Large intestine (tissue), 3 donors: ENCODE measurements at regions not wholly inside any gene's neighbourhood (a gene's known extent, or its start where the extent isn't known, plus 50 kb on each side); places are given as distances from the start of the nearest gene placed in this dataset.
A peak's percentile ranks its signal among the peaks of the same experiment; 100 is the strongest.

Source experiments
- DNase-seq, 2 donors: peaks; one replicate each; pipeline versions ENCODE4 v3.0.0 to v3.0.0-alpha.2; 2013
- H3K27ac ChIP-seq: one replicate; pipeline ENCODE4 v1.5.1; 2013; ENCODE audit warnings: low read length
- H3K27me3 ChIP-seq: 2 replicates; pipeline ENCODE4 v1.6.1; 2013; ENCODE audit warnings: low read length; ENCODE audit not compliant: control insufficient read depth, insufficient read depth
- H3K36me3 ChIP-seq: 2 replicates; pipeline ENCODE4 v1.6.1; 2013; ENCODE audit warnings: low read length; ENCODE audit not compliant: control insufficient read depth, insufficient read depth
- H3K4me1 ChIP-seq: one replicate; pipeline ENCODE4 v1.6.1; 2013; ENCODE audit warnings: low read length; ENCODE audit not compliant: control insufficient read depth, insufficient read depth
- H3K4me3 ChIP-seq: one replicate; pipeline ENCODE4 v1.5.1; 2013; ENCODE audit warnings: low read length
- H3K9me3 ChIP-seq: one replicate; pipeline ENCODE4 v1.6.1; 2013; ENCODE audit warnings: mild to moderate bottlenecking, low read depth, low read length, moderate library complexity; ENCODE audit not compliant: control insufficient read depth
- WGBS: methylation state at CpG from one replicate; pipeline ENCODE4 v1.1.5; 2013; ENCODE audit warnings: low lambda C conversion rate; ENCODE audit not compliant: insufficient coverage; 5-methylcytosine and 5-hydroxymethylcytosine counted together

DNA sequence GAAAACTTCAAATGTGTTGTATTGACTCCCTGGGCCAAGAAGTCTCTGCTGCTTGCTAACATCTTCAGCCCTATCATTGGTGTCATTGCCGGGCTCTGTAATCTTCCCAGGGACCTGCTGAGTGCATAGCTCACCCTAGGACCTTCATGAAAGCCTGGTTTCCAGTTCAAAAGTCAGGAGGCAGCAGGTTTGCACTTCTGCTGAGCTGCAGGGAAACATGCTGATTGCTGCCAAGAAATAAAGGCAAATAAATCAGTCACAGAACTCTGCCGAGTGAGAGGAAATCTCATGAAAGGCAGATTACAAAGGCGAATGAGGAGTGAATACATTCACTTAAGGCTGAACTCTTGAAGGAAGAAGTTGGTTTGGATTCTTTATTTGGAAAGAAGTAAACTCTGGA, 1947.6 kb upstream of the CELF4 start:
- 33% methylated on average over 2 of the region's 3 CpGs for WGBS
- Histone ChIP-seq H3K4me1 (no peaks in the 10 kb centered on the region), H3K4me3 (no peak overlapping the region), H3K27me3 (no peaks in the 10 kb centered on the region), H3K27ac (no peak overlapping the region), H3K36me3 (no peaks in the 10 kb centered on the region), H3K9me3 (no peaks in the 10 kb centered on the region)
- DNase-seq = peak in 1 of 2 donors; percentile 14

DNA sequence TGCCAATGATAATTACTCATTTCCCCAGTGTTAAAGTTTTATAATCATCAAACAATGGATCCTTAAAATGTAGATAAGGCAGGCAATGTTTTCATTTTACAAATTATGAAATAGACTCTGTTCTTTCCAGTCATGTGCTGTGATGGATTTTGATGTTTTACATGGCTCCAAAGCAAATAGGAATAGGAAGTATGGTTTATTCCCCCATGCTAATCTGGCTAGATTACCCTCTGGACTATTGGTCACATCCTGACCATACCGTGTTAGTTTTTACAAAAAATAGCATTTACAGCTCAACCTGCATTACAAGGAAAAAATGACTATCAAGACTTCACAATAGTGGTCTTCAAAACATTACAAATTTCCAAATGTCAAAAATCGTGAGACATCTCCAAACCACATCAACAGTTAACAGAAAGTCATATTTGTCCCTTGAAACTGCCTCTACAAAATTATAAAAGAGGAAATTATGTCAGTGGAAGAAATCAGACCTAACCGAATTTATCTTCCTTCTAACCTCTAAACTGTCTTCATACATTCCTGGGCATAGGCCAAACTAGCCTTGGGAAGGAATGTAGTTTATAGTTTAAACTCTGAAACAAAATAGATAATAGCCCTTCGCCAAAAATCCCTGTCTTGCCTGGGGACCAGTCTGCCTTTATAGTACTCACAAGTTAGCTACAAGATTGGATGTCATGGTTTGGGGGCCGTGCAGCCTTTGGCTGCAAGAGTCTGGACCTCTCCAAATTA, 1941.2 kb upstream of the CELF4 start:
- DNase-seq = no peak
- no peaks in the 10 kb centered on the region for H3K36me3 ChIP-seq
- H3K27me3 ChIP-seq = no peaks in the 10 kb centered on the region
- no peak overlapping the region for H3K27ac ChIP-seq
- WGBS = no CpG with 5 or more reads among the region's 5 CpGs
- H3K4me3 ChIP-seq = no peak overlapping the region
- H3K9me3 ChIP-seq = no peaks in the 10 kb centered on the region
- no peaks in the 10 kb centered on the region for H3K4me1 ChIP-seq

DNA sequence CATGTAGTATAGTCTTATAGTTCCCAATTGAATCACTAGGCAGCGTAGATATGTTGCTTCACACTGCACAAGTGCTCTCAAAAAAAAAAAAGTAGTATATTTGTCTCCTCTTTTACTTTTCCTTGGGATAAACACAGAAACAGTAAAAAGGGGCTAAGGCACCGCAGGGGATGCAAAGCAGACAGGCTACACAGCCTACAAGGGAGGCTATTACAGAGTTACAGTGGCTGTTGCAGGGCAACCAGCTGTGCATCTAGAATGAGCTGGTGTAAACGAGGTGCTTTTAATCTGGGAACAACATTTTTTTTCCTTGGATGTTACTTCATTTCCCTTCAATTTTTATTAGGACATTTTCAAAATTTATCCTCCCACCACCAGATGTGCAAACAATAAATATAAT, 1934.7 kb upstream of the CELF4 start:
- Histone ChIP-seq H3K4me3 (no peak overlapping the region), H3K9me3 (no peaks in the 10 kb centered on the region), H3K4me1 (no peaks in the 10 kb centered on the region), H3K27ac (no peak overlapping the region), H3K27me3 (no peaks in the 10 kb centered on the region), H3K36me3 (no peaks in the 10 kb centered on the region)
- WGBS = 100% methylated on average over 1 of the region's 3 CpGs
- no peak for DNase-seq

DNA sequence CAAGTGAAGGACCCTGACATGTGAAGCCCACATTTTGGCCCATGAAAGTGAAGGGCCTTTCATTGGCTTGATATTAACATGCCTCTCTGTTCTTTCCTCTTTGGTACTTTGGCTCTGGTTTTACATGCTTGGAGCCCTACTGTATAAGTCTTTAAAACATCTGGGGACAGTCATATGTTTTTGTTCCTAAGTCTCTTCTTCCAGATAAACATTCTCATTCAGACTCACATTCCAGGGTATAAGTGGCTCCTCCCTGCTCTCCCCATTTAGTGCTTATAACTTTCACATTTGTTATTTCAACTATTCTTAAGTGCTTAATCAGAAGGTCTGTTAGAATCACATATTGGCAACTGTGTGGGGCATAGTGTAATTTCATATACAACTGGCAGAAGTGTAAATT, 1932.2 kb upstream of the CELF4 start:
- DNase-seq = no peak
- Histone ChIP-seq H3K27ac (no peak overlapping the region), H3K4me1 (peaks cover 7% of the 10 kb centered on the region), H3K36me3 (no peaks in the 10 kb centered on the region), H3K4me3 (no peak overlapping the region), H3K9me3 (no peaks in the 10 kb centered on the region), H3K27me3 (no peaks in the 10 kb centered on the region)

DNA sequence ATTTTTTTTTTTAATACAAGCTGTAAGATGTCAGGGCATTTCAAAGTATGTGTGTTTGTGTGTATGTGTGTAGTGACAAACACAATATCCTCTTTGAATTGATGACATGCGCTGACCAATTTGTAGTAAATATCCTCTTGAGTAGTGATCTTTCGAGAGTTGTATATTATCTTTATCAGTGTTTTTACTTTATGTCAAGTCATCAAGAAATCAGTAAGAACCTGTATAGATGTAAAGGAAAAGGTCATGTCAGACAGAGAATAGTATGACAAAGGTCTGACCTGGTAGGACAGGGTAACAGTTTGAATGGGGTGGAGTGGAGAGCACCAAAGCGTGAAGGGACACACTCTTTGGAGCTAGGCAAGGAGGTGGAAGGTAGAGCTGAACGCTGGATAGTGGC, 1931.4 kb upstream of the CELF4 start:
- Histone ChIP-seq H3K36me3 (no peaks in the 10 kb centered on the region), H3K4me1 (peaks cover 7% of the 10 kb centered on the region), H3K4me3 (no peak overlapping the region), H3K27me3 (no peaks in the 10 kb centered on the region), H3K9me3 (no peaks in the 10 kb centered on the region), H3K27ac (no peak overlapping the region)
- WGBS = 81% methylated on average over 3 of the region's 4 CpGs
- no peak for DNase-seq

DNA sequence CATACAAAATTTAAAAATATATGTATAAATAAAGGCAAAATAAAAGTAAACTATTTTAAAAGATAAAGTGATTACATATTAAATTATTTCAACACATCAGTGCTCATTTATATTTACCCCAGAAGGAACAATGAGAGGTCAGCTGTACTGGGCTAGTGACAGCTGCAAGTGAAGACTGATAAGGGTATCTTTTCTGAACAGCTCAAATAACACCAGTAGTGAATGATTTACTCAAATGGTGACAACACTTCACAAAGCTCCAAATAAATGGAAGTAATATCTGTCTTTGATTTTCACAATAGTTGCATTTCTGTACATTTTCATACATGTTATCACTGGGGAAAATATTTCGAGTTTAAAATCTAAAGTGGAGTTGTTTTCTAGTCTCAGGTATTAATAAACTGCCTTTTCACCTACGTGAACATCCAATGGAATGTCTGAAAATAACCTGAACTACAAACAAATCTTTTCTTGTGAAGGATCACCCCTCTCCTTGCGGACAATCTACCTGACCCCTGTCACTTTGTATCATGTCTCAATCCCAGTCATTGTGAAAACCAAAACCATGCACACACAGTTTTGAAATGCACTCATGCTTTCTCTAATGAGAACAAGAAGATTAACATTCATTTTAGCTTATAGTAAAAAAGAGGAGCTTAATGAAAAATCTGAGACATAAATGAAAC, 1928.8 kb upstream of the CELF4 start:
- DNase-seq = peak; percentile 48 to 70
- Histone ChIP-seq H3K27ac (peak overlapping the region; percentile 67), H3K4me1 (peaks cover 7% of the 10 kb centered on the region), H3K36me3 (no peaks in the 10 kb centered on the region), H3K4me3 (no peak overlapping the region), H3K27me3 (no peaks in the 10 kb centered on the region), H3K9me3 (no peaks in the 10 kb centered on the region)
- 33% methylated on average over 1 of the region's 3 CpGs for WGBS

DNA sequence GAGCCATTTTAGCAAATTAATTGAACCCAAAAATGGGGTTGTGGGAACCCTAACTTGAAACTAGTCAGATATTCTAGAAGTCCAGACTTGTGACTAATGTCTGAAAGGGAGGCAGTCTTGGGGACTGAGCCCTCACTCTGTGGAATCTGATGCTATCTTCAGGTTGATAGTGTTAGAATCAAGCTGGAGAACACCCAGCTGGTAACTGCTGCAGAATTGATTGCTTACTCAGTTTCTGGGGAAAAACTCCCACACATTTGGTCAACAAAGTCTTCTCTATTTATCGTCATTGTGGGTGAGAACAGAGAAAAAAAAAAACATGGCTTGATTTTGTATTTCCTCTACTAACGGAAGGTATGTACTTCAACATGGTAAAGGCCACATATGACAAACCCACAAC, 1925.8 kb upstream of the CELF4 start:
- WGBS = 91% methylated on average over 1 of the region's 2 CpGs
- no peak overlapping the region for H3K27ac ChIP-seq
- no peaks in the 10 kb centered on the region for H3K36me3 ChIP-seq
- no peaks in the 10 kb centered on the region for H3K9me3 ChIP-seq
- DNase-seq = no peak
- peaks cover 7% of the 10 kb centered on the region for H3K4me1 ChIP-seq
- H3K4me3 ChIP-seq = no peak overlapping the region
- H3K27me3 ChIP-seq = no peaks in the 10 kb centered on the region

DNA sequence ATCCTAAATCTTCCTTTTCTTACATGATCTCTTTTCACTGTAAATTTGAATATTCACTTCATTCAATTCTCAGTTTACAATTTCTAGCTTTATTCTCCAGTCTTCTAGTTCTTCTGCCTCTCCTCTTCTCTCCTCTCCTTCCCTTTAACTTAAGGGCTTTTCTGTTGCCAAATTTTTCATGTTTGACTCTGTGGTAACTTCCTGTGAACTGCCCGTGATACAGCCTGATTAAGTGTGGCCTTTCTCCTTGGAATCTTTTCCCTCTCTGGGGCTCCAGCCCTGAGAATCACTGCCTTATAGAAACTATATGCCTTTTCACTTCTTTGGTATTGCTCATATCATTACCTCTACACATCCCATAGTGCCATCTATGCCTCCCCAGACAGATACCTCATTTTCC, 1923.8 kb upstream of the CELF4 start:
- Histone ChIP-seq H3K36me3 (no peaks in the 10 kb centered on the region), H3K27ac (no peak overlapping the region), H3K4me3 (no peak overlapping the region), H3K9me3 (no peaks in the 10 kb centered on the region), H3K27me3 (no peaks in the 10 kb centered on the region), H3K4me1 (peaks cover 3% of the 10 kb centered on the region)
- no CpG with 5 or more reads among the region's 1 CpG for WGBS
- no peak for DNase-seq

DNA sequence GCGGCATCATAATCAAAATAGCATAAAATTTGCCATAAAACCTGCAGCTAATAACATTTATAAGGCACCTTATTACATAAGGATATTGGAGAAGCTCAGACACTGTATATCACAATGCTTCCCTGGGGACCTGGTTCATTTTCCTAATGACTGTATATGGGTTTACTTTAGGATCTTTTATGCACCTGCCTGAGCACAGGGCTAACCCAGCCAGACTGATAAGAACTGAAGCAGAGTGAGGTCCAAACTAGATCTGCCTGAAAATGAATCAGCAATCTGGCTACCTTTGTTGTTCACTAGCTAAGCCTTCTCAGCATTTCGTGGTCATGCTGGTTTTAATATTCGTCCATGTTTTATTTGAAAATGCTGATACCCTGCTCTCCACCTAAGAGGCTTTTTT, 1922.3 kb upstream of the CELF4 start:
- Histone ChIP-seq H3K4me3 (no peak overlapping the region), H3K4me1 (no peaks in the 10 kb centered on the region), H3K9me3 (no peaks in the 10 kb centered on the region), H3K27ac (no peak overlapping the region), H3K36me3 (no peaks in the 10 kb centered on the region), H3K27me3 (no peaks in the 10 kb centered on the region)
- WGBS = no CpG with 5 or more reads among the region's 3 CpGs
- peak in 1 of 2 donors; percentile 36 for DNase-seq

DNA sequence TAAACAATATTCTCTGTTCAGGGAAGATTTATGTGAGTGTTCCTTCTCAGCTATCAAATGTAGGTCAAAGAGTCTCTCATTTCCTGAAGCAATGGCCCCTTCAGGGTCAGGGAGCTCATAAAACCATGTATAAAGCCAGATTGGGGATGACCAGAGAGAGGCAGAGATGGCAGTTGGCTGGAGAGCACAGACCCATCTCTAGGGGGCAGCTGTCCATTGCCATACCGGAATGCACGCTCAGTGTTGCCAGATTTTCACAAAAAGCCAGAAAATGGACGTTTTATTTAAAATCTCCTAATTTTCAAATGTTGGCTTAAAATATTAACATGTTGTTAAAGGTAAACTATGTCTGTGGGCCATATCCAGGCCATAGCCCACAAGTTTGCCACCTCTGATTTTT, 1920.7 kb upstream of the CELF4 start:
- H3K4me1 ChIP-seq = no peaks in the 10 kb centered on the region
- no peak overlapping the region for H3K4me3 ChIP-seq
- no peaks in the 10 kb centered on the region for H3K36me3 ChIP-seq
- H3K9me3 ChIP-seq = no peaks in the 10 kb centered on the region
- no peaks in the 10 kb centered on the region for H3K27me3 ChIP-seq
- no peak for DNase-seq
- H3K27ac ChIP-seq = no peak overlapping the region
- 100% methylated on average over 3 of the region's 3 CpGs for whole genome bisulfite sequencing

DNA sequence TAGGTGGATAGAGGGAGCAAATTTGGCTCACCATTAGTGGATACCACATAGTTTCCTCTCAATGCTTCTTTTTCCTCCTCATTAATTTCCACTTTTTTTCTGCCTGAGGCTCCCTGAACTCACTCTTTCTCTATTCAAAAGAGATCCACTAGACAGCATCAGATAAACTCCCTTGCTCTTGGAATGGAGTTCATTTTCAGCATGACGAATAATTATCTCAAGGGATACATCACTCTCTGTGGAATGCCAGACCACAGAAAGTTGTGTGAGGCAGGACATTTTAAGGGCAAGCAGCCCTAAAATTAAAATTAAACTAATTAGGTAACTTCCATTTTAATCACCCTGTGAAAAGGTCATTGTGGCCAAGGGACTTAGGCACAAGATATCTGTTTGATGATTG, 1920.1 kb upstream of the CELF4 start:
- DNase-seq = no peak
- H3K9me3 ChIP-seq = no peaks in the 10 kb centered on the region
- WGBS = no CpG with 5 or more reads among the region's 1 CpG
- H3K4me1 ChIP-seq = no peaks in the 10 kb centered on the region
- H3K27me3 ChIP-seq = no peaks in the 10 kb centered on the region
- H3K27ac ChIP-seq = no peak overlapping the region
- no peaks in the 10 kb centered on the region for H3K36me3 ChIP-seq
- no peak overlapping the region for H3K4me3 ChIP-seq
